GM12892 (cell line): ENCODE measurements at regions not wholly inside any gene's neighbourhood (a gene's known extent, or its start where the extent isn't known, plus 50 kb on each side); places are given as distances from the start of the nearest gene placed in this dataset.

Source experiments
- POLR2A ChIP-seq: IDR thresholded peaks from 2 replicates; pipeline ENCODE4 v1.6.1; 2011; ENCODE audit warnings: low read depth, low read length, control low read depth
- TAF1 ChIP-seq: IDR thresholded peaks from 2 replicates; pipeline ENCODE4 v1.6.1; 2011; ENCODE audit warnings: low read depth, mild to moderate bottlenecking, control low read depth, low read length, borderline replicate concordance

GRCh38 chr11:15627560-15627959 is 512.8 kb downstream of the INSC start:
- TF ChIP-seq POLR2A = no peak
- TF ChIP-seq TAF1 = no peak
